ENCODE measurements at regions not wholly inside any gene's neighbourhood (a gene's known extent, or its start where the extent isn't known, plus 50 kb on each side); places are given as distances from the start of the nearest gene placed in this dataset.

GRCh38 chr4:184911310-184911709, 85.5 kb upstream of the ACSL1 start:
- no peak for TF ChIP-seq POLR2A (IDR thresholded peaks at IDR 0.05)
- TF ChIP-seq, protein P1, sequence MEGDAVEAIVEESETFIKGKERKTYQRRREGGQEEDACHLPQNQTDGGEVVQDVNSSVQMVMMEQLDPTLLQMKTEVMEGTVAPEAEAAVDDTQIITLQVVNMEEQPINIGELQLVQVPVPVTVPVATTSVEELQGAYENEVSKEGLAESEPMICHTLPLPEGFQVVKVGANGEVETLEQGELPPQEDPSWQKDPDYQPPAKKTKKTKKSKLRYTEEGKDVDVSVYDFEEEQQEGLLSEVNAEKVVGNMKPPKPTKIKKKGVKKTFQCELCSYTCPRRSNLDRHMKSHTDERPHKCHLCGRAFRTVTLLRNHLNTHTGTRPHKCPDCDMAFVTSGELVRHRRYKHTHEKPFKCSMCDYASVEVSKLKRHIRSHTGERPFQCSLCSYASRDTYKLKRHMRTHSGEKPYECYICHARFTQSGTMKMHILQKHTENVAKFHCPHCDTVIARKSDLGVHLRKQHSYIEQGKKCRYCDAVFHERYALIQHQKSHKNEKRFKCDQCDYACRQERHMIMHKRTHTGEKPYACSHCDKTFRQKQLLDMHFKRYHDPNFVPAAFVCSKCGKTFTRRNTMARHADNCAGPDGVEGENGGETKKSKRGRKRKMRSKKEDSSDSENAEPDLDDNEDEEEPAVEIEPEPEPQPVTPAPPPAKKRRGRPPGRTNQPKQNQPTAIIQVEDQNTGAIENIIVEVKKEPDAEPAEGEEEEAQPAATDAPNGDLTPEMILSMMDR (IDR thresholded peaks at IDR 0.05): no peak
